ENCODE measurements at regions not wholly inside any gene's neighbourhood (a gene's known extent, or its start where the extent isn't known, plus 50 kb on each side); places are given as distances from the start of the nearest gene placed in this dataset.

- TF ChIP-seq CTCF (IDR thresholded peaks at IDR 0.05; ENCODE audit: poor library complexity) (no peak), EZH2 (IDR thresholded peaks at IDR 0.05; ENCODE audit: borderline replicate concordance) (no peak)
Measured at GRCh38 chr6:169858935-169859351, 107.5 kb downstream of the ERMARD start.
